ENCODE measurements at regions not wholly inside any gene's neighbourhood (a gene's known extent, or its start where the extent isn't known, plus 50 kb on each side); places are given as distances from the start of the nearest gene placed in this dataset.
A peak's percentile ranks its signal among the peaks of the same experiment; 100 is the strongest.

DNA sequence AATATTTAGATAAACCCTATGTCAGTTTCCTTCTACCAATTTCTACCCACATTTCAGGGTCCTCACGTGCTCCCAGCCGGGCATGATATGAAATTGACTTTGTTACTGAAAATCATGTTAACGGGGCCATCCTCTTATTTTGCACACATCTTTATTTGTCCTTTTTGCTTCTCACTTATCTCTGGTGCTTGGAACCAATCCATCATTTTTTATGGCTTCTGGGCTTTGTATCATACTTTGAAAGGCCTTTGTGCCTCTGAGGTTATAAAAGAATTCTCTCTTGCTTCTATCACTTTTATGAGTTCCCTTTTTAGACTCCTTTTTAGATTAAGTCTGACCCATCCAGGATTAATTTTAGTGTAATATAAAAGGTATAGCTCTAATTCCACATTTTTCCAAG, 81.7 kb upstream of the PRNP start:
- Histone ChIP-seq H3K36me3 (no peaks in the 10 kb centered on the region), H3K27me3 (peaks cover 0 to 4% of the 10 kb centered on the region in 2 donors), H3K4me3 (no peak overlapping the region), H3K9me3 (no peaks in the 10 kb centered on the region), H3K27ac (no peak overlapping the region), H3K4me1 (peaks cover 0 to 2% (median 0%) of the 10 kb centered on the region in 4 donors)
- no peak for DNase-seq
- intact Hi-C loops (cut with DNase I): no loop called here
- WGBS (ENCODE audit: insufficient coverage, low coverage, low lambda C conversion rate, missing lambda C conversion rate): 48% methylated on average over 3 of the region's 3 CpGs
- TF ChIP-seq, protein P1, sequence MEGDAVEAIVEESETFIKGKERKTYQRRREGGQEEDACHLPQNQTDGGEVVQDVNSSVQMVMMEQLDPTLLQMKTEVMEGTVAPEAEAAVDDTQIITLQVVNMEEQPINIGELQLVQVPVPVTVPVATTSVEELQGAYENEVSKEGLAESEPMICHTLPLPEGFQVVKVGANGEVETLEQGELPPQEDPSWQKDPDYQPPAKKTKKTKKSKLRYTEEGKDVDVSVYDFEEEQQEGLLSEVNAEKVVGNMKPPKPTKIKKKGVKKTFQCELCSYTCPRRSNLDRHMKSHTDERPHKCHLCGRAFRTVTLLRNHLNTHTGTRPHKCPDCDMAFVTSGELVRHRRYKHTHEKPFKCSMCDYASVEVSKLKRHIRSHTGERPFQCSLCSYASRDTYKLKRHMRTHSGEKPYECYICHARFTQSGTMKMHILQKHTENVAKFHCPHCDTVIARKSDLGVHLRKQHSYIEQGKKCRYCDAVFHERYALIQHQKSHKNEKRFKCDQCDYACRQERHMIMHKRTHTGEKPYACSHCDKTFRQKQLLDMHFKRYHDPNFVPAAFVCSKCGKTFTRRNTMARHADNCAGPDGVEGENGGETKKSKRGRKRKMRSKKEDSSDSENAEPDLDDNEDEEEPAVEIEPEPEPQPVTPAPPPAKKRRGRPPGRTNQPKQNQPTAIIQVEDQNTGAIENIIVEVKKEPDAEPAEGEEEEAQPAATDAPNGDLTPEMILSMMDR (IDR thresholded peaks at IDR 0.05): no peak
- TF ChIP-seq POLR2A (IDR thresholded peaks at IDR 0.05): no peak
- no peak for ATAC-seq

DNA sequence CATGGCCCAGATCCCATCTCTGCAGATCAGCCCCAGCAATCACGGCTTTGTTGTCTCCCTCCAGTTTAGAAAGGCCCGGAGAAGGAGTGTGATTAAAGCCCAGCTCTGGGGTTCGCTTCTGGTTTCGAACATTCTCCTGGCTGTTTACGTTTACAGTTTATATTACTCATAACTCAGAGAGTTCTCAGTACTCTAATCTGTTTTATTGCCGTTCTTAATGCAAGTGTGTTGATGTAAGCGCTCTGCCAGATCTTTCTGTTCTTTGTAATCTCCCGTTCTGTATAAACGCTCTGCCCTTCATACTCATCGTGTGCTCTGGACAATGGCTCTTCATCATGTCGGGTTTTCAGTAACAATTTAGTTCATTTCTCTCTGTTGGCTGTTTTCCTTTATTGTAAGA, 82.5 kb upstream of the PRNP start:
- H3K4me1 ChIP-seq: peaks cover 0 to 2% (median 0%) of the 10 kb centered on the region in 4 donors
- H3K9me3 ChIP-seq: no peaks in the 10 kb centered on the region
- no peak for ATAC-seq
- no peak overlapping the region for H3K27ac ChIP-seq
- peaks cover 0 to 4% of the 10 kb centered on the region in 2 donors for H3K27me3 ChIP-seq
- intact Hi-C loops (cut with DNase I): no loop called here
- DNase-seq: no peak
- H3K36me3 ChIP-seq: no peaks in the 10 kb centered on the region
- no peak overlapping the region for H3K4me3 ChIP-seq
- WGBS (ENCODE audit: insufficient coverage, low coverage, low lambda C conversion rate, missing lambda C conversion rate): 61% methylated on average over 11 of the region's 11 CpGs
- TF ChIP-seq, protein P1 (IDR thresholded peaks at IDR 0.05): no peak

DNA sequence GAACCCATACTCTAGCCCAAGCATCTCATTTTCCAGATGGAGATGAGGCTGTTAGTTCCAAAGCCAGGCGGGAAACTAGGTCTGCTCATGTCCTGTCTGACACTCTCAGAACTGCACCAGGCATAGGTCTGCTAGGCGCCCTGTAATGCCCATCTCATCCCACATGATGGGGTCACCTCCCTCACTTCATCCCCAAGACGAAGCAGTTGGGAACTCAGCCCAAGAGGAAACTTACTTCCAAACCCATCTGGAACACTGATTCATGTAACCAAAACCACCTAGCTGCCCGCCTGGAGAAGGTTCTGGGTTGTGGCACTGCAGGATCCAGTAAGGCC, 84.0 kb upstream of the PRNP start:
- WGBS (ENCODE audit: insufficient coverage, low coverage, low lambda C conversion rate, missing lambda C conversion rate): 71% methylated on average over 4 of the region's 4 CpGs
- no peak for ATAC-seq

DNA sequence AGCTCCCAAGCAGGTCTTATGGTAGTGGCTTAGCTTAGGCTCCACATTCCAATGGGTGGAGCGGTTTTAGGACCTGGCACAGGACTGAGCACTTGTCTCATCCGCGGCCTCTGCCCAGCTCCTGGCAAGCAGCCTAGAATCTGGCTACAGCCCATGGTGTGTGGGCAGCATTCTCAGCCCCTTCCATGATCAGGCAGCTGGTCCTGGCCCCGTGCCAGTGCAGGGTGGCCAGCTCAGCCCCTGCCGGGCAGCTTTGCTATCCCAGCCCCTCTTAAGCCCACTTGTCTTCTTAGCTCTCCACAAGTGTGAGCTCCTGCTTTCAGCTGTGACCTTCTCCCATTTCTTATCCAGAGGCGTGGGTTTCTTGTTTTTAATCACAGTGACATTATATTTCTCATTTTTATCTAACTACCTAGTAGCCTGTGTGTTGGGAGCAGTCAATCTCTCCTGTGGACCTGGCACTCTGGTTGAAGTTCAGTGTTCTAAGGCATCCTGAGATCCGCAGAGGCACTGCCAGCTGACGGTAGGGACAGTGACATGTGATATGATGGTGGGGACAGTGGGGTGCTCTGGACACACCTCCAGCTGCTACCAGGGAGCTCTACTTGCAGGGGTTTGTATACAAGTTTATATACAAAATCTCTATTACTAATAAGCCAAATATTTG, 84.5 kb upstream of the PRNP start:
- intact Hi-C loops (cut with DNase I): no loop called here
- Histone ChIP-seq H3K27ac (no peak overlapping the region), H3K4me3 (no peak overlapping the region), H3K4me1 (peaks cover 0 to 2% (median 0%) of the 10 kb centered on the region in 4 donors), H3K27me3 (peaks cover 0 to 4% of the 10 kb centered on the region in 2 donors), H3K36me3 (no peaks in the 10 kb centered on the region), H3K9me3 (no peaks in the 10 kb centered on the region)
- no peak for TF ChIP-seq POLR2A (IDR thresholded peaks at IDR 0.05)
- TF ChIP-seq, protein P1 (IDR thresholded peaks at IDR 0.05): no peak
- DNase-seq (peak in 1 of 3 donors; percentile 59), ATAC-seq (peak in 2 of 4 donors; percentile 34 to 85)
- WGBS (ENCODE audit: insufficient coverage, low coverage, low lambda C conversion rate, missing lambda C conversion rate): 32% methylated on average over 4 of the region's 8 CpGs

More for the DNA sequence above, 84.0 kb upstream of the PRNP start:
- no peak for DNase-seq
- Histone ChIP-seq H3K27ac (no peak overlapping the region), H3K36me3 (no peaks in the 10 kb centered on the region), H3K4me3 (no peak overlapping the region), H3K4me1 (peaks cover 0 to 2% (median 0%) of the 10 kb centered on the region in 4 donors), H3K27me3 (peaks cover 0 to 4% of the 10 kb centered on the region in 2 donors), H3K9me3 (no peaks in the 10 kb centered on the region)
- TF ChIP-seq, protein P1 (IDR thresholded peaks at IDR 0.05): no peak
- no peak for TF ChIP-seq POLR2A (IDR thresholded peaks at IDR 0.05)
- intact Hi-C loops (cut with DNase I): no loop called here

Measured in right lobe of liver (tissue), 6 donors.